NK-92 (cell line): ENCODE measurements at regions not wholly inside any gene's neighbourhood (a gene's known extent, or its start where the extent isn't known, plus 50 kb on each side); places are given as distances from the start of the nearest gene placed in this dataset.

Experiments
- DNase-seq: peaks from one replicate; lab custom pipeline; 2025; ENCODE audit not compliant: unreplicated experiment; lab: John Stamatoyannopoulos, UW

GRCh38 chrX:45714866-45715265 is 514.2 kb upstream of the DIPK2B start:
- no peak for DNase-seq

GRCh38 chrX:45712067-45712466 is 511.4 kb upstream of the DIPK2B start:
- DNase-seq = no peak

GRCh38 chrX:45711231-45711630 is 510.6 kb upstream of the DIPK2B start:
- no peak for DNase-seq

- DNase-seq = no peak
Observed at GRCh38 chrX:45710081-45710801, 509.6 kb upstream of the DIPK2B start.

- DNase-seq = no peak
Observed at GRCh38 chrX:45709381-45709780, 508.7 kb upstream of the DIPK2B start.

- no peak for DNase-seq
Observed at GRCh38 chrX:45699158-45699557, 498.5 kb upstream of the DIPK2B start.

GRCh38 chrX:45697591-45697990 is 496.9 kb upstream of the DIPK2B start:
- no peak for DNase-seq

- no peak for DNase-seq
Observed at GRCh38 chrX:45696736-45697135, 496.1 kb upstream of the DIPK2B start.

GRCh38 chrX:45689971-45690370 is 489.3 kb upstream of the DIPK2B start:
- no peak for DNase-seq

GRCh38 chrX:45683914-45684313 is 483.2 kb upstream of the DIPK2B start:
- no peak for DNase-seq

- DNase-seq = no peak
Observed at GRCh38 chrX:45681891-45682290, 481.2 kb upstream of the DIPK2B start.

GRCh38 chrX:45669715-45670340 is 469.2 kb upstream of the DIPK2B start:
- DNase-seq = no peak

- DNase-seq = no peak
Observed at GRCh38 chrX:45668686-45669443, 468.2 kb upstream of the DIPK2B start.

GRCh38 chrX:45667666-45668065 is 467.0 kb upstream of the DIPK2B start:
- DNase-seq = no peak

- DNase-seq = no peak
Observed at GRCh38 chrX:45664727-45665290, 464.1 kb upstream of the DIPK2B start.

- no peak for DNase-seq
Observed at GRCh38 chrX:45660477-45660876, 459.8 kb upstream of the DIPK2B start.

GRCh38 chrX:45633419-45633818 is 432.7 kb upstream of the DIPK2B start:
- DNase-seq = no peak

GRCh38 chrX:45632506-45632905 is 431.8 kb upstream of the DIPK2B start:
- DNase-seq = no peak

- DNase-seq = no peak
Observed at GRCh38 chrX:45630078-45630477, 429.4 kb upstream of the DIPK2B start.

GRCh38 chrX:45628041-45628440 is 427.4 kb upstream of the DIPK2B start:
- no peak for DNase-seq

GRCh38 chrX:45623266-45623665 is 422.6 kb upstream of the DIPK2B start:
- DNase-seq = no peak

- no peak for DNase-seq
Observed at GRCh38 chrX:45622538-45622937, 421.9 kb upstream of the DIPK2B start.
